D721Med (cell line): ENCODE measurements at regions not wholly inside any gene's neighbourhood (a gene's known extent, or its start where the extent isn't known, plus 50 kb on each side); places are given as distances from the start of the nearest gene placed in this dataset.

ENCODE experiments used
- DNase-seq: peaks from one replicate; pipeline ENCODE4 v3.0.0; 2011; ENCODE audit warnings: low spot score; ENCODE audit not compliant: insufficient read length
- FAIRE-seq: peaks from 2 replicates; lab custom pipeline; 2011; peaks lifted over from hg19 to GRCh38; lab: Jason Lieb, UNC
- TF ChIP-seq, protein P1 (sequence below): IDR thresholded peaks from 2 replicates; pipeline ENCODE4 v1.5.1; 2012; ENCODE audit warnings: mild to moderate bottlenecking, control low read depth; ENCODE audit not compliant: insufficient read depth; ENCODE audit errors: missing control alignments

DNA sequence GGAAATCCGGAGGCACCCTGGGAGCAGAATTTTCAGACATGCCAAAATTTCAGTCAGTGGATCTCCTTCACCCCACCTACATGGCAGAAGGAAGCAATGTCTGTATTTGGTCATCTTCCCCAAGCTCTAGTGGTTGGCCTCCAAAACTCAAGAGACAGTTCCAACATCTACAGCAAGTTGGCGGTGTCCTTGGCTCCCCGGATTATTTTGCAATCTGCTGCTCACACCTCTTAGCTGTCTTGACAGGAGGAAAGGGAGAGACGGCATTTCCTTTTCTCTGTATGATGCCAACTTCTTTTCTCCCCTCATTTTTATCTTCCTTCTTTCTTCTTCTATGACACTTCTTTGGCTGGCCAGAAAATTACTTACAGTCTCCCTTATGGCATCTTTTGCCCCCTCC, 159.9 kb downstream of the SUCLA2 start:
- no peak for FAIRE-seq
- DNase-seq = no peak

DNA sequence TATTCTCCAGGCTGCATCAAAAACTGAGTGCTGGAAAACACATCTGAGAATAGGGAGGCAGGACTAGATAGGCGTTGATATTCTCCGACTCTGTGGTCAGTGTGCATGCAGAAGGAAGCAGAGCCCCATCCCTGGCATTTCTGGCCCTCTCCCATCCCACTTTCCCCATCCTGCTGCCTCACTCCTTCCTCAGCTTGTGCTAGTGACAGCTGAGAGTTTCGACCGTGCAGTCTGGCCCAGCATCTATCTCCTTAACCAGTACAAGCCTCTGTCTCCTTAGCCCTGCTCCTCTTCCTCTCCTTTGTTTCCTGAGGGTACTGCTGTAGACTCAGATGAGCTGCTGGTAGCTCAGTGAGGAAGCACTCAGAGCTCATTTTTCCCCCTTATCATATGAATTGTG, 163.2 kb downstream of the SUCLA2 start:
- FAIRE-seq (no peak), DNase-seq (no peak)
- TF ChIP-seq, protein P1, sequence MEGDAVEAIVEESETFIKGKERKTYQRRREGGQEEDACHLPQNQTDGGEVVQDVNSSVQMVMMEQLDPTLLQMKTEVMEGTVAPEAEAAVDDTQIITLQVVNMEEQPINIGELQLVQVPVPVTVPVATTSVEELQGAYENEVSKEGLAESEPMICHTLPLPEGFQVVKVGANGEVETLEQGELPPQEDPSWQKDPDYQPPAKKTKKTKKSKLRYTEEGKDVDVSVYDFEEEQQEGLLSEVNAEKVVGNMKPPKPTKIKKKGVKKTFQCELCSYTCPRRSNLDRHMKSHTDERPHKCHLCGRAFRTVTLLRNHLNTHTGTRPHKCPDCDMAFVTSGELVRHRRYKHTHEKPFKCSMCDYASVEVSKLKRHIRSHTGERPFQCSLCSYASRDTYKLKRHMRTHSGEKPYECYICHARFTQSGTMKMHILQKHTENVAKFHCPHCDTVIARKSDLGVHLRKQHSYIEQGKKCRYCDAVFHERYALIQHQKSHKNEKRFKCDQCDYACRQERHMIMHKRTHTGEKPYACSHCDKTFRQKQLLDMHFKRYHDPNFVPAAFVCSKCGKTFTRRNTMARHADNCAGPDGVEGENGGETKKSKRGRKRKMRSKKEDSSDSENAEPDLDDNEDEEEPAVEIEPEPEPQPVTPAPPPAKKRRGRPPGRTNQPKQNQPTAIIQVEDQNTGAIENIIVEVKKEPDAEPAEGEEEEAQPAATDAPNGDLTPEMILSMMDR = no peak

More for the DNA sequence above, 159.9 kb downstream of the SUCLA2 start:
- TF ChIP-seq, protein P1 = no peak

DNA sequence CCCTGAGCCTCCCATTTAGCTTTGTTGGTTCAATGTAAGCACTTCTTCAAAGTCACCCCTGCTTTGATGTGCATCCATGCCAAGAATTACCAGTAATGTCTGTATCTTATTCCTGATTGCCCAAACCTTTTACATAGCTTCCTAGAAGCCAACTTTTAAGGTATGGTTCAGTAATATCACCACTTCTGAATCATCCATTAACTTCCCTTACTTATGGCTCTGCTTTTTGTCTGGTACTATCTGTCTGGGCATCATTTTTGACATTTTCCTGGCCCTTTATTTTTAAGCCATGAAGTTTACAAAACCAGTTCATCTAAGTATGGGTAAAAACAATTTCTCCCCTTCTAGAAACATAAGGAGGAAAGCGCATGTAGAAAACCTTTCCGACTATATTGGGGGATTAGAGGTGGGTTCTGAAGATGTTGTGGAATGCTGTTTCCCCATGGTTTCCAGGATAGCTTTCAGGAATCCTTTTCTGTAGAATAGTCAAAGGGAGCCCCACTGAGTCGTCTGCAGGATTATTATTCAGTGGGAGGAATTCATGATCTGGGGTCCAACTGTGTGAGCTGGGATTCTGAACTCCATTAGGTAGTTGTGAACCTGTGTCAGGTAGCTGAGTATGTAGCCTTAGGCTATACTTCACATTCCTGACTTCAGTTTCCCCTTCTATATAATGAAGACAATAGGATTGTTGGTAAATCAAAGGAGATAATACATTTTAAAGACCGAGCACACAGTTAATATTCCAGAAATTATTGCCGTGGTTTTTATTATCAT, 163.8 kb downstream of the SUCLA2 start:
- TF ChIP-seq, protein P1 = no peak
- FAIRE-seq (no peak), DNase-seq (no peak)

DNA sequence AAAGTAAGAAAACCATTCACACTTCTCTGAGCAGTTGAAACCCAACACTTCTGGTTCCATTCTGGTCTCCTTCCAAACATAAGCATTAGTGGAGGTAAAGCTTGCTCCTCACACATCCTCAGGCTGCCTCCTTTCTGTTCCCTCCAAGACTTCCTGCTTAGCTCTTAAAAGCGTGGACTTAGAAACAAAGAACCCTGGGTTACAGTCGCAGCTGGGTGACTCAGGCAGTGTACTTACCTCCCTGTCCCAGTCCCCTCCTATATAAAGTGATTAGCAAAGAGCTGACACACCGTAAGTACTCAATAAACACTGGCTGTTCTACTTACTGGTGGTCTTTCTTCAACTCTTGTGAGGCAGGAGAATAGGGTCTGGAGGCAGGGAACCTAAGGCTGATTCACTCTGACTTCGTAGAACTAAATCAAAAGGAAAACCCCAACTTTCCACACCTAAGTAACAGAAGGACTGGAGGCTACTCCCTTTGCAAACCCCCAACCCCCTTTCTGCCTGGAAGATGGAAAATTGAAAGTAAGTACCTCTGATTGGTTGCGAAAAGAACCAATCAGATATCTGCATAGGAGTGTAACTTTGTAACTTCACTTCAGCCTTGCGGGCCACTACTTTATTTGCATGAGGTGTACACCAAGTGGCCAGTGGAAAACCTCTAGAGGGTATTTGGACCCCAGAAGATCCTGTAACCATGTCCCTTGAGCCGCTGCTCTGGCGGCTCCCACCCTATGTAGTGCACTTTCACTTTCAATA, 165.4 kb downstream of the SUCLA2 start:
- no peak for DNase-seq
- FAIRE-seq = no peak
- TF ChIP-seq, protein P1 = no peak

DNA sequence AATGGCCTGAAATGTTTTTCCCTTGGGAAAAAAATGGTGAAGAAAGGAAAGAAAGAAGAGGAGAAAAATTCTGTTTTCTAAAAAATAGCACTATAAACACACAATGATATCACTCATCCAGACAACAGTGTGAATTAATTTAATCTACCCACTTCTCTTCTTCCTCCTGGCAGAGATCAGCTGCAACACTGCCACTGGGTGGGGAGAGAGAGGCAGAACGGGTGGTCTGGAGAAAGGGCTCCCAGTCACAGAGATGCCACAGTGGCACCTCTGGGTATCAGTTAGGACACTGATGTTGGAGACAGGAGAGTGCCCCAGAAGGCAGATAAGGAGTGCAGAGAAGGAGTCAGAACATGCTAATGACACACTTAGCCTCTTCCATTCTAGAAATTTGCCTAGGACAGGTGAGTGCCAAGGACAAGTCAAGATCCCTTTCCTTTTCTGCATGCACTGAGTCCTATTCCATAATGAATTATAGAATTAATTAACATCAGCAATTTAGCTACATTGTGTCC, 168.6 kb downstream of the SUCLA2 start:
- no peak for FAIRE-seq
- no peak for DNase-seq
- TF ChIP-seq, protein P1 = no peak

DNA sequence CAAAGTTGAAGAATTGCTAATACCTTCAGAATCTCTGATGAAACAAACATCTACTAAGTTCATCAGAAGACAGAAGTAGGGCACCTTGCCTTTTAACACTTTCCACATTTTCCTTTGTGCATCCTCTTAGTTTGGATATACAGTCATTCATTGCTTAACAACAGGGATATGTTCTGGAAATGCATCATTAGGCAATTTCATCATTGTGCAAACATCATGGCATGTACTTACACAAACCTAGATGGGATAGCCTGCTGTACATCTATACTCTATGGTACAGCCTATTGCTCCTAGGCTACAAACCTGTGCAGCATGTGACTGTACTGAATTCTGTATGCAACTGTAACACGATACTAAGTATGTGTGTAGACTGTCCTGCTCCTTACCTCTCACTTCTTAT, 169.8 kb downstream of the SUCLA2 start:
- TF ChIP-seq, protein P1 = no peak
- FAIRE-seq = no peak
- no peak for DNase-seq
